Islet precursor cell (in vitro differentiated cells): ENCODE measurements at regions not wholly inside any gene's neighbourhood (a gene's known extent, or its start where the extent isn't known, plus 50 kb on each side); places are given as distances from the start of the nearest gene placed in this dataset.

Source experiments
- DNase-seq: peaks from one replicate; pipeline ENCODE4 v3.0.0-alpha.2; 2018

GRCh38 chr2:203814661-203815540 lies 52.7 kb upstream of the CTLA4 start:
- no peak for DNase-seq

DNA sequence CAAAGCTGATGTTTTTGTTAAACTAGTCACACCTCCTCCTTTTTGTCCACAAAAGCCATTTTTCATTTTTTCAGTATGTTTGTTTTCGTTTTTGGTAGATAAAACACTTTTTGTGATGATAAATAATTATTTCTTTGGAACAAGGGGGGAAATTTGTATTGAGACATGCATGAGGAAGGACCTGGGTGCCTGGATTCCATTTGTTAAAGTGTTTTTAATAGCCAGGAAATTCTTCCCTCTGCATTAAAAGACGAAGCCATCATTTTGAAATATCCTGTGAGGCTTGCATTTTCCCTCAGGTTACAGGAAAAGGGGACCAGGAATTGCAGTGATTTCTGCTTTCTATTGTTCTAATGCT lies 52.1 kb upstream of the CTLA4 start:
- DNase-seq, result no peak

GRCh38 chr2:203817147-203817546 lies 50.4 kb upstream of the CTLA4 start:
- no peak for DNase-seq
